Testis (tissue), 2 donors: ENCODE measurements at regions not wholly inside any gene's neighbourhood (a gene's known extent, or its start where the extent isn't known, plus 50 kb on each side); places are given as distances from the start of the nearest gene placed in this dataset.

Experiments used
- DNase-seq: peaks from one replicate; pipeline ENCODE4 v3.0.0-alpha.2; 2019
- H3K27ac ChIP-seq, 2 donors: fragments of 200-600 bp; sonication (generic); one replicate each; pipeline ENCODE4 v1.5.1; 2019
- H3K27me3 ChIP-seq: fragments of 200-600 bp; sonication (generic); one replicate; pipeline ENCODE4 v1.5.1; 2019
- H3K36me3 ChIP-seq: fragments of 200-600 bp; sonication (generic); one replicate; pipeline ENCODE4 v1.5.1; 2017; ENCODE audit warnings: low read depth; ENCODE audit errors: missing control alignments
- H3K4me1 ChIP-seq: fragments of 200-600 bp; sonication (generic); one replicate; pipeline ENCODE4 v1.5.1; 2019
- H3K4me3 ChIP-seq, 2 donors: fragments of 200-600 bp; sonication (generic); one replicate each; pipeline ENCODE4 v1.5.1; 2017 to 2019
- H3K9me3 ChIP-seq: fragments of 200-600 bp; sonication (generic); one replicate; pipeline ENCODE4 v1.5.1; 2017
- POLR2A ChIP-seq: fragments of 450-650 bp; IDR thresholded peaks from one replicate; pipeline ENCODE4 v1.6.1; 2017; ENCODE audit warnings: antibody characterized with exemption, mild to moderate bottlenecking, moderate library complexity
- WGBS, 2 donors: methylation state at CpG; one replicate each; pipeline ENCODE4 v1.1.5; 2018; 5-methylcytosine and 5-hydroxymethylcytosine counted together
- intact Hi-C: fragments of 100-400 bp; cut with DNase I; formaldehyde crosslinking; loops from one replicate; pipeline ENCODE4 v1.15.1; 2023; ENCODE audit warnings: low total_unique reads
- TF ChIP-seq, protein P1 (sequence below), 3 experiments: fragments of 450-650 bp in 2 of 3; fragments of 200-600 bp in 1 of 3; sonication (generic) in 1 of 3; IDR thresholded peaks; one replicate each; pipeline ENCODE4 v1.5.1; 2016 to 2019; ENCODE audit warnings: antibody characterized with exemption in 3 of 3, mild to moderate bottlenecking in 2 of 3, moderate library complexity in 1 of 3

DNA sequence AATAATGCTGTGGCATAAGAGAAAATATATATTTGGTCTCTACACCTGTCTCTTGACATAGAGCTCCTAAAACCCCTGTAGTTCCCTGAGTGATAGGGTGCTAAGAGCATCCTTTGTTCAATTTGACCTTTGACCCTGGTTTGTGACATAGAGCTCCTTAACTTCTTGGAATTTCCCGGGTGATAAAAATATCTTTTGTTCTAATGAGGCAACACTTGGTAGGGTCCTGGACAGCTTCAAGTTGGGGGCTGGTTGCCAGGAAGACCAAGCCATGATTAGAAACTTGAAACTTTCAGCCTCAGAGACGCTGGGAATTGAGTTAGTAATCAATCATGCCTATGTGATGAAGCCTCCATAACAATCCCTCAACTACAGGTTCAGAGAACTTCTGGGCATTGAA, 105.4 kb downstream of the CASP12 start:
- H3K4me1 ChIP-seq: no peaks in the 10 kb centered on the region
- no peaks in the 10 kb centered on the region for H3K9me3 ChIP-seq
- no peaks in the 10 kb centered on the region for H3K27me3 ChIP-seq
- no peak for TF ChIP-seq POLR2A
- TF ChIP-seq, protein P1, sequence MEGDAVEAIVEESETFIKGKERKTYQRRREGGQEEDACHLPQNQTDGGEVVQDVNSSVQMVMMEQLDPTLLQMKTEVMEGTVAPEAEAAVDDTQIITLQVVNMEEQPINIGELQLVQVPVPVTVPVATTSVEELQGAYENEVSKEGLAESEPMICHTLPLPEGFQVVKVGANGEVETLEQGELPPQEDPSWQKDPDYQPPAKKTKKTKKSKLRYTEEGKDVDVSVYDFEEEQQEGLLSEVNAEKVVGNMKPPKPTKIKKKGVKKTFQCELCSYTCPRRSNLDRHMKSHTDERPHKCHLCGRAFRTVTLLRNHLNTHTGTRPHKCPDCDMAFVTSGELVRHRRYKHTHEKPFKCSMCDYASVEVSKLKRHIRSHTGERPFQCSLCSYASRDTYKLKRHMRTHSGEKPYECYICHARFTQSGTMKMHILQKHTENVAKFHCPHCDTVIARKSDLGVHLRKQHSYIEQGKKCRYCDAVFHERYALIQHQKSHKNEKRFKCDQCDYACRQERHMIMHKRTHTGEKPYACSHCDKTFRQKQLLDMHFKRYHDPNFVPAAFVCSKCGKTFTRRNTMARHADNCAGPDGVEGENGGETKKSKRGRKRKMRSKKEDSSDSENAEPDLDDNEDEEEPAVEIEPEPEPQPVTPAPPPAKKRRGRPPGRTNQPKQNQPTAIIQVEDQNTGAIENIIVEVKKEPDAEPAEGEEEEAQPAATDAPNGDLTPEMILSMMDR (IDR thresholded peaks at IDR 0.05): no peak
- no peak for DNase-seq
- WGBS, 2 donors: 46 to 60% methylated on average over 2 of the region's 2 CpGs
- H3K27ac ChIP-seq: no peak overlapping the region
- no peak overlapping the region for H3K4me3 ChIP-seq
- H3K36me3 ChIP-seq: no peaks in the 10 kb centered on the region
- intact Hi-C loops: no loop called here

DNA sequence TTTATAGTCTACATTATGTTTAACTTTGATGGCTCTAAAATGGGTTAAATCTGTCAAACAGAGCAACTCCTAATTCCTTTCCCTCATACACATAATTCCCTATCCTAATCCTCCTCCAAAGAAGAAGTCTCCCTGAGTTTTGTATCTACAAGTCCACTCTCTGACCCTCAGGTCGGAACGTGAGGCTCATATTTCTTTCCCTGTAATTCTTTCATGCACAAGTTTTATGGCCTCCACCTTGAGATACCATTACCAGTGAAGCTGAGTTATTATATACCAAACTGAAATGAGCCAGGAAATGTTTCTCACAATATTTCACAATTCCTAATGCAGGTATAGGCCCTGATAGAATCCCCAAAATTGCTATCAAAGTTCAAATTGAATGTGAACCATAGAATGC, 106.4 kb downstream of the CASP12 start:
- Histone ChIP-seq H3K36me3 (no peaks in the 10 kb centered on the region), H3K4me1 (no peaks in the 10 kb centered on the region), H3K27ac (no peak overlapping the region), H3K9me3 (no peaks in the 10 kb centered on the region), H3K27me3 (no peaks in the 10 kb centered on the region), H3K4me3 (no peak overlapping the region)
- 70 to 82% methylated on average over 2 of the region's 2 CpGs for WGBS, 2 donors
- intact Hi-C loops: no loop called here
- no peak for DNase-seq
- TF ChIP-seq POLR2A: no peak
- TF ChIP-seq, protein P1 (IDR thresholded peaks at IDR 0.05): no peak

DNA sequence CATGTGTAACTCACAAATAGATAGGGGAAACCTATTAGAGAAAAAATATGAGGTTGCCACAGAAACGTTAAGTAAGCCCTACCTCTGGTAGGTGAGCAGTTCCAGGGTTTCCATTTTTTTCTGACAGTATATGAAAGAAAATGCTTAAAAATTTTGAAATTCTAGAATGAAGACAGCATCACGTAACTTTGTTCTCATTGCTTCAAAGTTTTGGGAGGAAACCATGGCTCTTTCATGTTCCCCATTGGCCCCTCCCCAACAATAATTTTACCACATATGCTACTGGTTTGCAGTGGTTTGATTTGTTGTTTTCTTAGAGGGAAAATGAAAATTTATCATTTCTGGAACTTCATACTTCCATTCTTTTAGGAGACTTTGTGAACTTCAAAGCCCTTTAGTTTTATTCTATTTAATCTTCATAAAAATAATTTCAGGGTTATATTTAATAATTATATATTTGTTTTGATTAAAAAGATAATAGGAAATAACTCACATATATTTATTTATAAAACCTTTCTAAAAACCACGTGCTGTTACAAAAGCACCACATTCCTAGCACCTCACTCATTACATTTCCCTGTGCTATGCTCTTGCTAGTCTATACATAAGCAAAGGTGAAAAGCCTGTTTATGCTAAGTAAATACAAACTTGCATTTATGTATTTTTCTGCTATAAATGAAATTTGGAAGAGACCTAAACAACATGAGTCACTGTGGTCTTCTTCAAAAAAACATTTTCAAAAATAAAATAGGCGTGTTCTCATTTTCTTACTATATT, 113.4 kb downstream of the CASP12 start:
- no peak for DNase-seq

DNA sequence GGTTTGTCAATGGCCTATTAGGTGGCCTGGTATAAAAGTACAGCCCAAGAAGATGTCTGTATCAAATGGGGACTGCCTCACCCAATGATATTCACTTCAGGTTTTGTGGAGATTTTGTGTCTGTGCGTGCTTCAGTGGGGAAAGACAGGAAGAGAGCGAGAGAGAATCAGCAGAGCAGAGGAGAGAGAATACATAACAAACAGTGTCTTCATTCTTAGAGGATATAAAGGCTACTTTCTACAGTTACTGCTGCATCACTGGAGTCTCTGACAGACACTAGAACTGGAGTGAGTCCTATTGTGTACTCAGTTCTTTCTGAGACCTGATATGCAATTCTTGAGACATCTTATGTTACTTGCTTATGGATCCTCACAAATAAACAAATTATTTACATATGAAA, 115.0 kb downstream of the CASP12 start:
- WGBS, 2 donors: 95 to 98% methylated on average over 2 of the region's 2 CpGs

More for the DNA sequence above, 113.4 kb downstream of the CASP12 start:
- intact Hi-C loops: no loop called here
- H3K36me3 ChIP-seq: no peaks in the 10 kb centered on the region
- H3K27me3 ChIP-seq: no peaks in the 10 kb centered on the region
- no peak overlapping the region for H3K4me3 ChIP-seq
- TF ChIP-seq, protein P1 (IDR thresholded peaks at IDR 0.05): no peak
- TF ChIP-seq POLR2A: no peak
- WGBS, 2 donors: 81 to 83% methylated on average over 4 of the region's 4 CpGs
- H3K4me1 ChIP-seq: no peaks in the 10 kb centered on the region
- H3K9me3 ChIP-seq: no peaks in the 10 kb centered on the region
- no peak overlapping the region for H3K27ac ChIP-seq

More for the DNA sequence above, 115.0 kb downstream of the CASP12 start:
- no peaks in the 10 kb centered on the region for H3K27me3 ChIP-seq
- no peak for DNase-seq
- H3K4me1 ChIP-seq: no peaks in the 10 kb centered on the region
- TF ChIP-seq, protein P1 (IDR thresholded peaks at IDR 0.05): no peak
- no peak for TF ChIP-seq POLR2A
- no peaks in the 10 kb centered on the region for H3K9me3 ChIP-seq
- H3K27ac ChIP-seq: no peak overlapping the region
- H3K4me3 ChIP-seq: no peak overlapping the region
- intact Hi-C loops: no loop called here
- no peaks in the 10 kb centered on the region for H3K36me3 ChIP-seq
